ENCODE measurements at regions not wholly inside any gene's neighbourhood (a gene's known extent, or its start where the extent isn't known, plus 50 kb on each side); places are given as distances from the start of the nearest gene placed in this dataset.
"Not testable (repeated sequence)": the region's sequence is repeated elsewhere in the genome, so short reads cannot be mapped to it uniquely, and the experiment has no call there.

- DNase-seq (ENCODE audit: low spot score) = no peak
- TF ChIP-seq CTCF (IDR thresholded peaks at IDR 0.05; ENCODE audit: extremely low read depth, missing control alignments) = no peak
Measured at GRCh38 chr6:19380293-19380692, 456.9 kb upstream of the ID4 start.

GRCh38 chr6:19382676-19383075, 454.5 kb upstream of the ID4 start:
- no peak for DNase-seq (ENCODE audit: low spot score)
- no peak for TF ChIP-seq CTCF (IDR thresholded peaks at IDR 0.05; ENCODE audit: extremely low read depth, missing control alignments)

DNA sequence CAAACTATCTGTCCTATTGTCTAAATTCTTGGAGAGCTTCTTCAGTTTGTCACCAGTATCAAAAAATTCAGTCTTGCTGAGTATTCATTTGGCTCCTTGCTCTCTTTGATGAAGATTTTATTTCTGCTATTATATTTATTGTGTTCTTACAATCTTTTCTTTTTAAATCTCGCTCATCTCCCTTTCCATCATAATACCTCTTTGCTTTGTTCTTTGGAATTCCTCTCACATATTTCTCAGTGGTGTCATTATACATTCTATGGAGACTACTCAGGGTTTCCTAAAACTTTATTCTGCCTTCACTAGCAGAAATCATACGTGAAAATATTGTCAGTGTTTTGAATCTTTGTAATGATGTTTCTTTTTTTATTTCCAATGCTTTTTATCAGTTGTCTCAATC, 445.2 kb upstream of the ID4 start:
- no peak for TF ChIP-seq CTCF (IDR thresholded peaks at IDR 0.05; ENCODE audit: extremely low read depth, missing control alignments)

DNA sequence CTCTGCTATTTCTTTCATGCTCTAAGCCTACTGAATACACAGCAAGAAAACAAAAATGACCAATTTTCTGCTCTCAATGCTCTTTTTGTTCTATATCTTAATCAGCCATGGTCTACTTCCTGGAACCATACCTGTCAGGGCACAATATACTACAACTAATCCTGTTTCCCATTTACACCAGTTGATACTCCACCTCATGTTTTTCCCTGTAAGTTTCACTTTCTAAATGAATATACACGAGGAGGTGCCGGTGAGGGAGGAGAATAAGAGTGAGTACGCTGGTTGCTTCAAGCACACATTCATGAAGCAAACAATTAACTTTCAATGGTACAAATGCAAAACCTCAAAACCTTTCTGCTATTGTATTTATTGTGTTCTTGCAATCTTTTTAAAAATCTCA, 443.1 kb upstream of the ID4 start:
- DNase-seq (ENCODE audit: low spot score) = no peak
- TF ChIP-seq CTCF (IDR thresholded peaks at IDR 0.05; ENCODE audit: extremely low read depth, missing control alignments) = no peak

More for the DNA sequence above, 445.2 kb upstream of the ID4 start:
- no peak for DNase-seq (ENCODE audit: low spot score)

DNA sequence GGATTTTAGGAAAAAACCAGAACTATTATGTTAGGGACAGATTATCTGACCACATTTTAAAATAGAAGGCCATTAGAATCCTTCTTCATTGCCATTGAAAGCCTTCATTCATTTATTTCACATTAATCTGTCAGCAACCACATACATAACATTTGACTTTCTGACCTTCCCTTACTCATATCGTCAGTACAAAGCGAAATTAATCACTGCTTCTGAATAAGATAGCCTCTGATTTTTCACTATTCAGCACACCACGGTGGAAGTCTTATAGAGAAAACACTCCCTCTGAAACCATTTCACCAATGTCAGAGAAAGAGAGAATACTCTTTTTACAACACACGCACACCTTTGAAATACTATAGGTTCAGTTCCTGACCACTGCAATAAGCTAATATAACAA, 442.5 kb upstream of the ID4 start:
- no peak for TF ChIP-seq CTCF (IDR thresholded peaks at IDR 0.05; ENCODE audit: extremely low read depth, missing control alignments)

DNA sequence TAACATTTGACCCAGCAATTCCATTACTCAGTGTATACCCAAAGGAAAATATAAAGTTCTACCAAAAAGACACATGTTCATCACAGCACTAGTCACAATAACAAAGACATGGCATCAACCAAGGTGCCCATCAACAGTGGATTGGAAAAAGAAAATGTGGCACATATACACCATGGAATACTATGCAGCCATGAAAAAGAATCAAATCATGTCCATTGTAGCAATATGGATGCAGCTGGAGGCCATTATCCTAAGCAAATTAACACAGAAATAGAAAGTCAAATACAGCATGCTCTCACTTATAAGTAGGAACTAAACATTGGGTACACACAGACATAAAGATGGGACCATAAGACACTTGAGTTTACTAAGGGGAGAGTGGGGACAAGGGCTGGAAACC, 441.9 kb upstream of the ID4 start:
- no peak for DNase-seq (ENCODE audit: low spot score)
- TF ChIP-seq CTCF (IDR thresholded peaks at IDR 0.05; ENCODE audit: extremely low read depth, missing control alignments) = no peak

More for the DNA sequence above, 442.5 kb upstream of the ID4 start:
- no peak for DNase-seq (ENCODE audit: low spot score)

GRCh38 chr6:19399406-19399805, 437.8 kb upstream of the ID4 start:
- DNase-seq (ENCODE audit: low spot score) = no peak
- TF ChIP-seq CTCF (IDR thresholded peaks at IDR 0.05; ENCODE audit: extremely low read depth, missing control alignments) = no peak

- DNase-seq (ENCODE audit: low spot score) = not testable (repeated sequence)
Measured at GRCh38 chr6:19404884-19405283, 432.3 kb upstream of the ID4 start.

Data from GM20000 (cell line).